Activated CD4-positive, alpha-beta T cell treated with anti-CD3 and anti-CD28 coated beads, Interleukin-2, Interleukin-4, amounts not matched to agents 100 ng/mL and 50 ng/mL, durations not matched to agents 16 hours and 8 hours (primary cell): ENCODE measurements at regions not wholly inside any gene's neighbourhood (a gene's known extent, or its start where the extent isn't known, plus 50 kb on each side); places are given as distances from the start of the nearest gene placed in this dataset.

Source experiments
- DNase-seq: peaks from one replicate; pipeline ENCODE4 v3.0.0-alpha.2; 2020; ENCODE audit warnings: low spot score

GRCh38 chr2:19137433-19137832, 221.0 kb downstream of the OSR1 start:
- DNase-seq: no peak

- no peak for DNase-seq
Measured at GRCh38 chr2:19132967-19133366, 225.5 kb downstream of the OSR1 start.

GRCh38 chr2:19131871-19132270, 226.6 kb downstream of the OSR1 start:
- DNase-seq: no peak

- no peak for DNase-seq
Measured at GRCh38 chr2:19128148-19128547, 230.3 kb downstream of the OSR1 start.

- DNase-seq: no peak
Measured at GRCh38 chr2:19127616-19128015, 230.8 kb downstream of the OSR1 start.

GRCh38 chr2:19125901-19126680, 232.3 kb downstream of the OSR1 start:
- no peak for DNase-seq

GRCh38 chr2:19124135-19124534, 234.3 kb downstream of the OSR1 start:
- no peak for DNase-seq

- no peak for DNase-seq
Measured at GRCh38 chr2:19123556-19123955, 234.9 kb downstream of the OSR1 start.

- no peak for DNase-seq
Measured at GRCh38 chr2:19122220-19122619, 236.2 kb downstream of the OSR1 start.

- no peak for DNase-seq
Measured at GRCh38 chr2:19120941-19121750, 237.3 kb downstream of the OSR1 start.

- DNase-seq: no peak
Measured at GRCh38 chr2:19120181-19120580, 238.2 kb downstream of the OSR1 start.

GRCh38 chr2:19119326-19120001, 239.0 kb downstream of the OSR1 start:
- no peak for DNase-seq

- no peak for DNase-seq
Measured at GRCh38 chr2:19116918-19117317, 241.5 kb downstream of the OSR1 start.

- no peak for DNase-seq
Measured at GRCh38 chr2:19114754-19115231, 243.6 kb downstream of the OSR1 start.

- DNase-seq: no peak
Measured at GRCh38 chr2:19114126-19114525, 244.3 kb downstream of the OSR1 start.

GRCh38 chr2:19111354-19111753, 247.1 kb downstream of the OSR1 start:
- no peak for DNase-seq

GRCh38 chr2:19109518-19109917, 248.9 kb downstream of the OSR1 start:
- no peak for DNase-seq

GRCh38 chr2:19106376-19106775, 252.0 kb downstream of the OSR1 start:
- DNase-seq: no peak

GRCh38 chr2:19104503-19104902, 253.9 kb downstream of the OSR1 start:
- DNase-seq: no peak

GRCh38 chr2:19102696-19103423, 255.6 kb downstream of the OSR1 start:
- DNase-seq: no peak

- DNase-seq: no peak
Measured at GRCh38 chr2:19101968-19102367, 256.5 kb downstream of the OSR1 start.

- no peak for DNase-seq
Measured at GRCh38 chr2:19100570-19100969, 257.9 kb downstream of the OSR1 start.
